Posterior cingulate gyrus (tissue), 11 donors: ENCODE measurements at regions not wholly inside any gene's neighbourhood (a gene's known extent, or its start where the extent isn't known, plus 50 kb on each side); places are given as distances from the start of the nearest gene placed in this dataset.
"Not testable (repeated sequence)": the region's sequence is repeated elsewhere in the genome, so short reads cannot be mapped to it uniquely, and the experiment has no call there.

Experiments used
- DNase-seq, 10 donors: peaks; one replicate each; pipeline versions ENCODE4 v3.0.0 to v3.0.0-alpha.2; 2020 to 2021; ENCODE audit warnings: mixed read lengths in 3 of 10
- intact Hi-C: fragments of 100-400 bp; cut with DNase I; formaldehyde crosslinking; loops from one replicate; pipeline ENCODE4 v1.15.1; 2023

DNA sequence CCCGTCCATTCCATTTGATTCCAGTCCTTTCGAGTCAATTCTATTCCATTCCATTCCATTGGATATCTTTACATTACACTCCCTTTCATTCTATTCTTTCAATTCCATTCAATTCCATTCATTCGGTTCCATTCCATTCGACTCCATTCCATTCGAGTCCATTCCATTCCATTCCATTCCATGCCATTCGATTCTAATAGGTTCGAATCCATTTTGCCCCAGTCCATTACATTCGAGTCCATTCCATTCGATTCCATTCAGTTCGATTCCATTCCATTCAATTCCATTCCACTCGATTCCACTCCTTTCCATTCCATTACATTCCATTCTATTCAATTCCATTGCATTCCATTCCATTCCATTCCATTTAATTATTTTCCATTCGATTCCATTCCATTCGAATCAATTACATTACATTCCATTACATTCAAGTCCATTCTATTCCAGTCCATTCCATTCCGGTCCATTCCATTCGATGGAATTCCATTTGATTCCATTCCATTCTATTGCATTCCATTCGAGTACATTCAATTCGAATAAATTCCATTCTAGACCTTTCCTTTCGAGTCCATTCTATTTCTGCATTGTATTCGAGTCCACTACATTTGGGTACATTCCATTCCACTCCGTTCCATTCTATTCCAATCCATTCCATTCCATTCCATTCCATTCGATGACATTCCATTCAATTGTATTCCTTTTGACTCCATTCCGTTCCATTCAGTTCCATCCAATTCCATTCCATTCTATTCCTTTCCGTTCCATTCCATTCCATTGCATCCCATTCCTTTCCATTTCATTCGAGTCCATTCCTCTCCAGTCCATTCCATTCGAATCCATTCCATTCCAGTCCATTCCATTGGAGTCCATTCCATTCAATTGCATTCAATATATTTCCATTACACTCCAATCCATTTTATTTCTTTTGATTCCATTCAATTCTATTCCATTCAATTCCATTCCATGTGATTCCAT, 2604.8 kb upstream of the TPTE start:
- no peak for DNase-seq
- intact Hi-C loops: no loop called here

DNA sequence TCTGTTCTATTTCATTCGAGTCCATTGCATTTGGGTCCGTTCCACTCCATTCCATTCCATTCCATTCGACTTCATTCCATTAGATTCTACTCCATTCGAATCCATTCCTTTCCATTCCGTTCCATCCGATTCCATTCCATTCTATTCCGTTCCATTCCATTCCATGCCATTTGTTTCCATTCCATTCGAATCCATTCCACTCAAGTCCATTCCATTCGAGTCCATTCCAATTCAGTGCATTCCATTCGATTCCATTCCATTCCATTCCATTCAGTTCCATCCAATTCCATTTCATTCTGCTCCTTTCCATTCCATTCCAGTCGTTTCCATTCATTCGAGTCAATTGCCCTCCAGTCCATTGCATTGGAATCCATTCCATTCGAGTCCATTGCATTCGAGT, 2603.7 kb upstream of the TPTE start:
- no peak for DNase-seq
- intact Hi-C loops: no loop called here

DNA sequence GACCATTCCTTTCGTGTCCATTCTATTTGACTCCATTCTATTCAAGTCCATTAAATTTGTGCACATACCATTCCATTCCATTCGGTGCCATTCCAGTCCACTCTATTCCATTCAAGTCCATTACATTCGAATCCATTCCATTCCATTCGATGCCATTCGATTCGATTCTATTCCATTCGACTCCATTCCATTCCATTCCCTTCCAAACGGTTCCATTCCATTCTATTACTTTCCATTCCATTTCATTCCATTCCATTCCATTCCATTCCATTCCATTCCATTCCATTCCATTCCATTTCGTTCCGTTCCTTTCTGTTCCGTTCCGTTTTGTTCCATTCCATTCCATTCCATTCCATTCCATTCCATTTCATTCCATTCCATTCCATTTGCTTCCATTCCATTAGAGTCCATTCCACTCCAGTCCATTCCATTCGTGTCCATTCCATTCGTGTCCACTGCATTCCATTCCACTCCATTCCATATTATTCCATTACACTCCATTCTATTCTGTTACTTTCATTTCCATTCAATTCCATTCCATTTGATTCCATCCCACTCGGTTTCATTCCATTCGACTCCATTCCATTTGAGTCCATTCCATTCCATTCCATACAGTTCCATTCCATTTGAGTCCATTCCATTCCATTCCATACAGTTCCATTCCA, 2595.3 kb upstream of the TPTE start:
- DNase-seq, intact Hi-C loops: not testable (repeated sequence)

GRCh38 chr21:7928528-7928927, 2592.9 kb upstream of the TPTE start:
- DNase-seq, intact Hi-C loops: not testable (repeated sequence)

- intact Hi-C loops, DNase-seq: not testable (repeated sequence)
Observed at GRCh38 chr21:7929586-7929985, 2591.8 kb upstream of the TPTE start.

DNA sequence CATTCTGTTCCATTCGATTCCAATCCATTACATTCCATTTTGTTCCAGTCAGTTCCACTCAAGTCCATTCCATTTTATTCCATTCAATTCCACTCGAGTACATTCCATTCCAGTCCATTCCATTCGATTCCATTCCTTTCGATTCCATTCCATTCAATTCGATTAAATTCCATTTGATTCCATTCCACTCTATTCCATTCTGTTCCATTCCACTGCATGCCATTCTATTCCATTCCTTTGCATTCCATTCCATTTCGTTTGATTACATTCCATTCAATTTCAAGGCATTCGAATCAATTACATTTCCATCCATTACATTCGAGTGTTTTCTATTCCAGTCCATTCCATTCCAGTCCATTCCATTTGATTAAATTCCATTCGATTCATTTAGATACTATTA, 2590.9 kb upstream of the TPTE start:
- DNase-seq, intact Hi-C loops: not testable (repeated sequence)

DNA sequence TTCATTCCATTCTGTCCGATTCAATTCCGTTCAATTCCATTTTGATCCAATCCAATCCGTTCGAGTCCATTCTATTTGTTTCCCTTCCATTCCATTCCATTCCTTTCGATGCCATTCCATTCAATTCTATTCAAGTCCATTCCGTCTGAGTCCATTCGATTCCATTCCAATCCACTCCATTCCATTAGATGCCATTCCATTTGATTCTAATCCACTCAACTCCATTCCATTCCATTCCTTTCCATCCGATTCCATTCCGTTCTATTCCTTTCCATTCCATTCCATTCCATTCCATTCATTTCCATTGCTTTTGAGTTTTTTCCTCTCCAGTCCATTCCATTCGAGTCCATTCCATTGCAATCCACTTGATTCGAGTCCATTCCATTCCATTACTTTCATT, 2589.3 kb upstream of the TPTE start:
- DNase-seq: not testable (repeated sequence)

GRCh38 chr21:7932834-7933233, 2588.5 kb upstream of the TPTE start:
- intact Hi-C loops, DNase-seq: not testable (repeated sequence)

More for the DNA sequence above, 2589.3 kb upstream of the TPTE start:
- intact Hi-C loops: not testable (repeated sequence)

GRCh38 chr21:7933923-7934322, 2587.5 kb upstream of the TPTE start:
- DNase-seq: no peak
- intact Hi-C loops: no loop called here

- intact Hi-C loops, DNase-seq: not testable (repeated sequence)
Observed at GRCh38 chr21:7937297-7937696, 2584.1 kb upstream of the TPTE start.

- intact Hi-C loops, DNase-seq: not testable (repeated sequence)
Observed at GRCh38 chr21:7938223-7938622, 2583.2 kb upstream of the TPTE start.

GRCh38 chr21:7941432-7941831, 2580.0 kb upstream of the TPTE start:
- DNase-seq, intact Hi-C loops: not testable (repeated sequence)

- intact Hi-C loops, DNase-seq: not testable (repeated sequence)
Observed at GRCh38 chr21:7942219-7942618, 2579.2 kb upstream of the TPTE start.

DNA sequence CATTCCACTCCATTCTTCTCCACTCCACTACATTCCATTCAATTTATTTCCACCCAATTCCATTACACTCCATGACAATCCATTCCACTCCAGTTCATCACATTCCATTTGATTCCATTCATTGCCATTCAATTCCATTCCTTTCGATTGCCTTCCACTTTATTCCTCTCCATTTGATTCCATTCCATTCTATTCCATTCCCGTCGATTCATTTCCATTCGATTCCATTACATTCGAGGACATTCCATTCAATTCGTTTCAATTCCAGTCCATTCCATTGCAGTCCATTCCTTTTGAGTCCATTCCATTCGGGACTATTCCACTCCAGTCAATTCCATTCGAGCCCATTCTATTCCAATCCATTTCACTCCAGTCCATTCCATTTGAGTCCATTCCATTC, 2577.8 kb upstream of the TPTE start:
- intact Hi-C loops, DNase-seq: not testable (repeated sequence)

DNA sequence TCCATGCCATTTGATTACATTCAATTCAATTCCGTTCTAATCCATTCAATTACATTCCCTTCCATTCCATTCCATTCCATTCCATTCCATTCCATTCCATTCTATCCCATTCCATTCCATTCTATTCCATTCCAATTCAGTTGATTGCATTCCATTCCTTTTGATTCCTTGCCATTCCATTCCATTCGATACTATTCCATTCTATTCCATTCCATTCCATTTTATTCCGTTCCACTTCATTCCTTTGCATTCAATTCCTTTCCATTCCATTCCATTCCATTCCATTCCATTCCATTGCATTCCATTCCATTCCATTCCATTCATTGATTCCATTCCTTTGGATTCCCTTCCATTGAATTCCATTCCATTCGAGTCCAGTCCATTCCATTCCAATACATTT, 2574.0 kb upstream of the TPTE start:
- no peak for DNase-seq
- intact Hi-C loops: no loop called here

DNA sequence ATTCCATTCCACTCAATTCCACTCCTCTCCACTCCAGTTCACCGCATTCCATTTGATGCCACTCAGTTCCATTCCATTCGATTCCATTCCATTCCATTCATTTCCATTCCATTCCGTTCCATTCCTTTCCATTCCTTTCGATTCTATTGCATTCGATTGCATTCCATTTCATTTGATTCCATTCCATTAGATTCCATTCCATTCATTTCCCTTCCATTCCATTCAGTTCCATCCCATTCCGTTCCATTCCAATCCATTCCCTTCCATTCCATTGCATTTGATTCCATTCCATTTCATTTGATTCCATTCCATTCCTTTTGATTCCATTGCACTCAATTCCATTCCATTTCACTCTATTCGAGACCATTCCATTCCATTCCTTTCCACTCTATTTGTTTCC, 2572.7 kb upstream of the TPTE start:
- DNase-seq, intact Hi-C loops: not testable (repeated sequence)

GRCh38 chr21:7949882-7950281, 2571.5 kb upstream of the TPTE start:
- DNase-seq, intact Hi-C loops: not testable (repeated sequence)

DNA sequence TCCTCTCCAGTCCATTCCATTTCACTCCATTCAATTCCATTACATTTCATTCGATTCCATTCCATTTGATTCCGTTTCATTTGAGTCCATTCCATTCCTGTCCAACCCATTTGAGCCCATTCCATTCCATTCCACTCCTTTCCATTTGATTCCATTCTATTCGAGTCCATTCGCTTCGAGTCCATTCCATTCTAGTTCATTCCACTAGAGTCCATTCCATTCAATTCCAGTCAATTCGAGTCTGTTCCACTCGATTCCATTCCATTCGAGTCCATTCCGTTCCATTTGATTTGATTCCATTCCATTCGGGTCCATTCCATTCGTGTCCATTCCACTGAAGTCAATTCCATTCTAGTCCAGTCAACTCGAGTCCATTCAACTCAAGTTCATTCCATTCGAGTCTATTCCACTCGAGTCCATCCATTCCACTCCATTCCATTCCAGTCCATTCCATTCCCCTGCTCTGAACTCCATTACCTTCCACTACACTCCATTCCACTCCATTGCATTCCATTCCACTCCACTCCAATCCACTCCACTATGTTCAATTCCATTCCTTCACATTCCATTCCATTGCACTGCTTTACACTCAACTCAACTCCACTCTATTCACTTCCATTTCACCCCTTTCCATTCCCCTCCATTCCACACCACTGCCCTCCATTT, 2569.4 kb upstream of the TPTE start:
- intact Hi-C loops: no loop called here
- no peak for DNase-seq

- intact Hi-C loops: no loop called here
- DNase-seq: no peak
Observed at GRCh38 chr21:7952648-7953047, 2568.7 kb upstream of the TPTE start.

GRCh38 chr21:7953058-7953457, 2568.3 kb upstream of the TPTE start:
- DNase-seq: no peak
- intact Hi-C loops: no loop called here
